ENCODE measurements at regions not wholly inside any gene's neighbourhood (a gene's known extent, or its start where the extent isn't known, plus 50 kb on each side); places are given as distances from the start of the nearest gene placed in this dataset.
A peak's percentile ranks its signal among the peaks of the same experiment; 100 is the strongest.

- TF ChIP-seq CTCF (IDR thresholded peaks at IDR 0.05; ENCODE audit: low read depth, low read length): no peak
- DNase-seq (ENCODE audit: extremely low read depth, low read depth): no peak
Observed at GRCh38 chr15:94083467-94084052, 147.8 kb upstream of the MCTP2 start.

- DNase-seq (ENCODE audit: extremely low read depth, low read depth): no peak
- TF ChIP-seq CTCF (IDR thresholded peaks at IDR 0.05; ENCODE audit: low read depth, low read length): no peak
Observed at GRCh38 chr15:94081829-94082228, 149.5 kb upstream of the MCTP2 start.

- TF ChIP-seq CTCF (IDR thresholded peaks at IDR 0.05; ENCODE audit: low read depth, low read length): no peak
- DNase-seq (ENCODE audit: extremely low read depth, low read depth): no peak
Observed at GRCh38 chr15:94080989-94081605, 150.3 kb upstream of the MCTP2 start.

- DNase-seq (ENCODE audit: extremely low read depth, low read depth): peak; percentile 86
- no peak for TF ChIP-seq CTCF (IDR thresholded peaks at IDR 0.05; ENCODE audit: low read depth, low read length)
Observed at GRCh38 chr15:94080416-94080815, 150.9 kb upstream of the MCTP2 start.

- no peak for DNase-seq (ENCODE audit: extremely low read depth, low read depth)
- TF ChIP-seq CTCF (IDR thresholded peaks at IDR 0.05; ENCODE audit: low read depth, low read length): no peak
Observed at GRCh38 chr15:94079968-94080367, 151.4 kb upstream of the MCTP2 start.

GRCh38 chr15:94079459-94079858, 151.9 kb upstream of the MCTP2 start:
- no peak for TF ChIP-seq CTCF (IDR thresholded peaks at IDR 0.05; ENCODE audit: low read depth, low read length)

GRCh38 chr15:94077938-94078337, 153.4 kb upstream of the MCTP2 start:
- no peak for DNase-seq (ENCODE audit: extremely low read depth, low read depth)
- no peak for TF ChIP-seq CTCF (IDR thresholded peaks at IDR 0.05; ENCODE audit: low read depth, low read length)

More at GRCh38 chr15:94079459-94079858, 151.9 kb upstream of the MCTP2 start:
- no peak for DNase-seq (ENCODE audit: extremely low read depth, low read depth)

Measured in AG09319 (cell line).